ENCODE measurements at regions not wholly inside any gene's neighbourhood (a gene's known extent, or its start where the extent isn't known, plus 50 kb on each side); places are given as distances from the start of the nearest gene placed in this dataset.

DNA sequence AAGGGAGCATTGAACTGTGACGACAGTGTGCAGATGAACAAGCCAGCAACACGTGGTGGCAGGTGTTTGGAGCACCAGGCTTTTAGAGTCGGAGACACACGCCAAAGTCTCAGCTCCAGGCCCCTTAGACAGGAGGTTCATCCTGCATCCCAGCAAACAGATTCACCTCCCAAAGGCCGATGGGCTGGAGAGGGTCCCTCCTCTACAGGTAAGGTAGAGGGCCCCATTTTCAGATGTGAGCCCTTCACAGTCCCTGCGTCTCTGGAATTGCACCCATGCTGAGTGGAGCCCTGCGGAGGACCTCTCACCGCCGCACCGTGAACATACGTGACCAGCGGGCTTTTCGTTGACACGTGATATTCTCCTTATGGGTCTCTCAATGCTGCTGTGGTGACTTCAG lies 109.0 kb upstream of the B3GAT1 start:
- no peak overlapping the region for H3K4me3 ChIP-seq (ENCODE audit: low read depth, low read length)
- TF ChIP-seq, protein P1, sequence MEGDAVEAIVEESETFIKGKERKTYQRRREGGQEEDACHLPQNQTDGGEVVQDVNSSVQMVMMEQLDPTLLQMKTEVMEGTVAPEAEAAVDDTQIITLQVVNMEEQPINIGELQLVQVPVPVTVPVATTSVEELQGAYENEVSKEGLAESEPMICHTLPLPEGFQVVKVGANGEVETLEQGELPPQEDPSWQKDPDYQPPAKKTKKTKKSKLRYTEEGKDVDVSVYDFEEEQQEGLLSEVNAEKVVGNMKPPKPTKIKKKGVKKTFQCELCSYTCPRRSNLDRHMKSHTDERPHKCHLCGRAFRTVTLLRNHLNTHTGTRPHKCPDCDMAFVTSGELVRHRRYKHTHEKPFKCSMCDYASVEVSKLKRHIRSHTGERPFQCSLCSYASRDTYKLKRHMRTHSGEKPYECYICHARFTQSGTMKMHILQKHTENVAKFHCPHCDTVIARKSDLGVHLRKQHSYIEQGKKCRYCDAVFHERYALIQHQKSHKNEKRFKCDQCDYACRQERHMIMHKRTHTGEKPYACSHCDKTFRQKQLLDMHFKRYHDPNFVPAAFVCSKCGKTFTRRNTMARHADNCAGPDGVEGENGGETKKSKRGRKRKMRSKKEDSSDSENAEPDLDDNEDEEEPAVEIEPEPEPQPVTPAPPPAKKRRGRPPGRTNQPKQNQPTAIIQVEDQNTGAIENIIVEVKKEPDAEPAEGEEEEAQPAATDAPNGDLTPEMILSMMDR (IDR thresholded peaks at IDR 0.05; ENCODE audit: low read depth, low read length) = no peak

DNA sequence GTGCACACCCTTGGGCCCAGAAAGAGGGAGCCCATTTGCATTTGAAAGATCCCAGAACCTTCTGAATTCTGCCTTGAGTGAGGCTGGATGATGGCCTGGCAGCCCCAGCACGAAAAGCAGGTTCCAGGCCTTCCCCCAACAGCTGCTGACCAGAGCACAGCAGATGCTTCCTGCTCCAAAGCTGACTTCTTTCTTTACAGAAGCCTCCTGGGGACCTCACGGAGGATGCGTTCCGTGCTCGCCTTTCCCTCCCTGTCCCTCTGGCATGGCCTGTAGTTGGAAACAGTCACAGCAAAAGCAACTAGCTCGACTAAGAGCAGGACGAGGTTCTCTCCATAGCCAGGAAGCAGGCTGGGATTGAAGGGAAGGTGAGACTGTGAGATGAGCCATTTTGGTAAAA lies 107.7 kb upstream of the B3GAT1 start:
- TF ChIP-seq, protein P1 (IDR thresholded peaks at IDR 0.05; ENCODE audit: low read depth, low read length) = no peak
- no peak overlapping the region for H3K4me3 ChIP-seq (ENCODE audit: low read depth, low read length)

DNA sequence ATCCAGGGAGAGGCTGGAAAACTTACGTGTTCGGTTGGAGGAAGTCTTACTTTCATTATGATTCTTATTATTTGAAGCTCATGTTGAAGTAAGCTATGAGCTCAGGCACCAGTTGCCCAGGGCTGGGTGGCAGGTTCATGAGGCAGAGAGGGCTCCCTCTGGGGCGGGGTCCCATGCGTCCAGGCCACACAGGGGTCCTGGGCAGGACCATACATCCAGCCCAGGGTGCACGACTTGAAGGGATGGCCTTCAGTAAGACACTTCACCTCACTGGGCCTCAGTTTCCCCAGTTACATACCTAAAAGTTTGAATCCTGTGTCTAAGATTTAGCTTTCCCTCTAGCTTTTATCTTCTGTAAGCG lies 107.3 kb upstream of the B3GAT1 start:
- H3K4me3 ChIP-seq (ENCODE audit: low read depth, low read length) = no peak overlapping the region
- TF ChIP-seq, protein P1 (IDR thresholded peaks at IDR 0.05; ENCODE audit: low read depth, low read length) = no peak

DNA sequence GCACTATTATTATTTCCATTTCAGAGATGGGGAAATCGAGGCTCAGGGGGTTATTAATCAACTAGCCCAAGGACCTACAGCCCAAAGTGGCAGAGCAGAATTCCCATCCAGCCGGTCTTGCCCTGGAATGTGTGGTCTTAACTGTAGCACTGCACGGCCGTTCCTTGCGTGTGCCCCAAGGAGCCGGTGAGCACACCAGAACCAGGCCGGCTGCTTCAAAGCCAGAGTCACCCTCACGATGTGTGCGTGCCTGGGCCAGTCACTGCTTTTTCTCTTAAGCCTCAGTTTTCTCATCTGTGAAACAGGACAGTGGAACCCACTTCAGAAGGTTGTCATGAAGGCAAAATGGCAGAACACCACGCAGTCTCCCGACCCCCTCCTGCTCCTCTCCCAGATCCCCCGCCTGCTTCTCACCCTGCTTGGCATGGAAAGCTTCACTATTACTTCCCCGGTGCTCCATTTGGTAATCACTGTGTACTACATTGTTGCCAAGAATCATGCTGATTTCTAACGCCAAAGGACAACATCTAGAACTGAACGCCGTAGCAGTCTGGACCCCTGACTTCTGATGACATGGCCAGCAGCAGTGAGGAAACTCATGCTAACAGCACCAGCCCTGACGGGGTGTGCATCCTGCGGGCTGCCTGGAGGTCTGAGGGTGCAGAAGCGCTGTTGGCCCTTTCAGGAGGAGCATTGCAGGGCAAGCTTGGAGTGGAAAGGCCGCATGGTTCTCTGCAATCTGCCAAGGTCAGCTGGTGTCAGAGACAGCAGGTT lies 106.8 kb upstream of the B3GAT1 start:
- H3K4me3 ChIP-seq (ENCODE audit: low read depth, low read length) = no peak overlapping the region
- TF ChIP-seq, protein P1 (IDR thresholded peaks at IDR 0.05; ENCODE audit: low read depth, low read length) = no peak

DNA sequence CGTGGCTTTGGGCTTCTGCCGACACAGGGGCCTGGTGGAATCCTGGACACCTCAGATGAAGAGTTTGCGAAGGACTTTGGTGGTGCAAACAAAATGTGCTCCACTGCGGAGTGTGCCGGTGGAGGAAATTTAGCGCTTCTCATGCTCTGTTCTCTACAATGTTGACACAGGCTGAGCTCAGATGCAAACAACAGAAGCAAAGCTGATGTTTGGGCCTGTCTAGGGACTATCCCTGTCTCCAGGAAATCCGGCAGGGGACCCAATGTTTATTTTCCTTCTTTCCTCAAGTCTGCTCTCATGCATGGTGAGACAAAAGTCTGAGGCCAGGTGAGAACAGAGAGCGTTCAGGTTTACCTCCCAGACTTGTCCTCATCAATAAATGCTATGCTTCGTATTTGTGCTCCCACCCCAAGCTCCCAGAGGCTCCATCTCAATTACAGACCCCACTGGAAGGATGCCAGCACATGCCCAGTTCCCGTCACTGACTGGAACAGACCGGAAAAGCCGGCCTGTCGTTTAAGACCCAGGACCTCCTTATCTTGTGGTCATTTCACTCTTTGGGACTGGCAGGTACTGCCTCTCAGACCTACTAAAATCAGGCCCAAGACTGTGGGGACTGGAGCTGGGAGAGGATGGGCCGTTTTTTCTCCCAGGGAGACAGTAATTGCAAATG lies 105.7 kb upstream of the B3GAT1 start:
- TF ChIP-seq, protein P1 (IDR thresholded peaks at IDR 0.05; ENCODE audit: low read depth, low read length) = no peak
- H3K4me3 ChIP-seq (ENCODE audit: low read depth, low read length) = no peak overlapping the region

DNA sequence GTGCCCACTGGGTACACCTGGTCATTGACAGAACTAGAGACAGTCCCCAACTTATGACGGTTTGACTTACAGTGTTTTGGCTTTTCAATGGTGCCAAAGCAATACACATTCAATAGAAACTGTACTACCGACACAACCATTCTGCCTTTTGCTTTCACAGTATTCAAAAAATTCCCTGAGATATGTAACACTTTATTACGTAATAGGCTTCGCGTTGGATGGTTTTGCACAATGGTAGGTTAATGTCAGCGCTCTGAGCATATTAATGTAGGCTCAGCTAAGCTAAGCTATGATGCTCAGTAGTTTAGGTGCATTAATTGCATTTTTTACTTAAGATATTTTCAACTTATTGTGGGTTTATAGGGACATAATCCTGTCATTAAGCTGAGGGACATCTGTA lies 105.1 kb upstream of the B3GAT1 start:
- TF ChIP-seq, protein P1 (IDR thresholded peaks at IDR 0.05; ENCODE audit: low read depth, low read length) = no peak
- H3K4me3 ChIP-seq (ENCODE audit: low read depth, low read length) = no peak overlapping the region

DNA sequence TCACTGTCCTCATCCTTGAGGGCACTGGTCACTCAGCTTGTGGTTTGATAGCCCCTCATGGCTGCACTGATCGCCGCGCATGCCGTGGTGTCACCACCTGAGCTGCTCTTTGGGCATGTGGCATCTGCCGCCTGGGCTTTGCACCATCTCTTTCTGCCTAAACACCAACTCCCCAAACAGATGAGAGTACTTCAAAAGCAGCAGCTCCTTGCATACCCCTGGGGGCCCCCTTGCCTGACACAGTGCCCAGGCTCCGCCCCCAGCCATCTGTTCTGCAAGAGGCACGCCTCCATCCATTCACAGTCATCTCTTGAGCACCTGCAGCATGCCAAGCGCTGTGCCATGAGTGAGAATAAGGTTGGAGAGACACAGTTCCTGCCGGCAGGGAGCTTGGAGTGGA lies 104.5 kb upstream of the B3GAT1 start:
- TF ChIP-seq, protein P1 (IDR thresholded peaks at IDR 0.05; ENCODE audit: low read depth, low read length) = no peak

More for the DNA sequence above, 104.5 kb upstream of the B3GAT1 start:
- no peak overlapping the region for H3K4me3 ChIP-seq (ENCODE audit: low read depth, low read length)
